Frontal cortex (tissue), 3 donors: ENCODE measurements at regions not wholly inside any gene's neighbourhood (a gene's known extent, or its start where the extent isn't known, plus 50 kb on each side); places are given as distances from the start of the nearest gene placed in this dataset.

ENCODE experiments used
- DNase-seq, 2 donors: peaks; one replicate each; pipeline ENCODE4 v3.0.0; 2012; ENCODE audit warnings: low spot score in 2 of 2
- FAIRE-seq: peaks from 2 replicates; lab custom pipeline; 2012; peaks lifted over from hg19 to GRCh38; lab: Jason Lieb, UNC
- donor health status: control.
- donor health status: control.
- donor health status: control.

GRCh38 chr1:22282364-22282995 is 139.6 kb upstream of the WNT4 start:
- DNase-seq, result no peak
- FAIRE-seq, result no peak

- DNase-seq, result no peak
- no peak for FAIRE-seq
These were observed 140.7 kb upstream of the WNT4 start for GRCh38 chr1:22283596-22283995.

- no peak for FAIRE-seq
These were observed 141.3 kb upstream of the WNT4 start for GRCh38 chr1:22284236-22284635.

GRCh38 chr1:22284906-22285548 is 142.1 kb upstream of the WNT4 start:
- FAIRE-seq (no peak), DNase-seq (no peak)

More at GRCh38 chr1:22284236-22284635, 141.3 kb upstream of the WNT4 start:
- DNase-seq, result no peak

GRCh38 chr1:22285549-22286396 is 142.9 kb upstream of the WNT4 start:
- DNase-seq (no peak), FAIRE-seq (no peak)

GRCh38 chr1:22286491-22286890 is 143.6 kb upstream of the WNT4 start:
- DNase-seq, result no peak
- FAIRE-seq, result no peak

GRCh38 chr1:22287273-22287672 is 144.4 kb upstream of the WNT4 start:
- DNase-seq (no peak), FAIRE-seq (no peak)

- FAIRE-seq (no peak), DNase-seq (no peak)
These were observed 145.1 kb upstream of the WNT4 start for GRCh38 chr1:22287946-22288520.

- FAIRE-seq, result no peak
- DNase-seq, result no peak
These were observed 145.8 kb upstream of the WNT4 start for GRCh38 chr1:22288593-22289241.

- no peak for FAIRE-seq
- no peak for DNase-seq
These were observed 146.6 kb upstream of the WNT4 start for GRCh38 chr1:22289307-22289995.

- DNase-seq (no peak), FAIRE-seq (no peak)
These were observed 147.3 kb upstream of the WNT4 start for GRCh38 chr1:22290157-22290556.

- no peak for DNase-seq
- FAIRE-seq, result no peak
These were observed 147.7 kb upstream of the WNT4 start for GRCh38 chr1:22290611-22291010.

- DNase-seq (no peak), FAIRE-seq (no peak)
These were observed 148.2 kb upstream of the WNT4 start for GRCh38 chr1:22291057-22291456.

GRCh38 chr1:22291494-22291893 is 148.6 kb upstream of the WNT4 start:
- FAIRE-seq (no peak), DNase-seq (no peak)

GRCh38 chr1:22292011-22292788 is 149.3 kb upstream of the WNT4 start:
- no peak for FAIRE-seq
- no peak for DNase-seq

- DNase-seq, result no peak
- no peak for FAIRE-seq
These were observed 152.5 kb upstream of the WNT4 start for GRCh38 chr1:22295396-22295795.

GRCh38 chr1:22295856-22296255 is 153.0 kb upstream of the WNT4 start:
- FAIRE-seq, result no peak

GRCh38 chr1:22296701-22297591 is 154.0 kb upstream of the WNT4 start:
- DNase-seq (no peak), FAIRE-seq (no peak)

More at GRCh38 chr1:22295856-22296255, 153.0 kb upstream of the WNT4 start:
- no peak for DNase-seq
